MM.1S (cell line): ENCODE measurements at regions not wholly inside any gene's neighbourhood (a gene's known extent, or its start where the extent isn't known, plus 50 kb on each side); places are given as distances from the start of the nearest gene placed in this dataset.

Source experiments
- DNase-seq: peaks from one replicate; pipeline ENCODE4 v3.0.0-alpha.2; 2015
- H2AFZ ChIP-seq: fragments of 300-600 bp; sonication (generic); 2 replicates; pipeline ENCODE4 v1.6.0; 2016; ENCODE audit warnings: antibody characterized with exemption, low read length
- H3F3A ChIP-seq: fragments of 300-600 bp; sonication (generic); 2 replicates; pipeline ENCODE4 v1.6.1; 2016; ENCODE audit warnings: mild to moderate bottlenecking, antibody characterized with exemption, low read length, moderate library complexity, mixed read lengths; ENCODE audit not compliant: insufficient read depth
- H3K27ac ChIP-seq: fragments of 300-600 bp; sonication (generic); 2 replicates; pipeline ENCODE4 v1.5.1; 2016; ENCODE audit warnings: mild to moderate bottlenecking, low read length
- H3K27me3 ChIP-seq: fragments of 300-600 bp; sonication (generic); replicated peaks from 2 replicates; pipeline ENCODE4 v1.6.0; 2016; ENCODE audit warnings: low read length; ENCODE audit not compliant: insufficient read depth
- H3K36me3 ChIP-seq: fragments of 300-600 bp; sonication (generic); replicated peaks from 2 replicates; pipeline ENCODE4 v1.6.1; 2016; ENCODE audit warnings: mild to moderate bottlenecking, low read length, mixed read lengths; ENCODE audit not compliant: insufficient read depth
- H3K4me1 ChIP-seq: fragments of 300-600 bp; sonication (generic); 2 replicates; pipeline ENCODE4 v1.6.1; 2016; ENCODE audit warnings: low read length, mixed read lengths
- H3K4me2 ChIP-seq: fragments of 300-600 bp; sonication (generic); 2 replicates; pipeline ENCODE4 v1.6.0; 2016; ENCODE audit warnings: low read depth, low read length
- H3K4me3 ChIP-seq: fragments of 300-600 bp; sonication (generic); 2 replicates; pipeline ENCODE4 v1.5.1; 2016; ENCODE audit warnings: low read length, mixed read lengths
- H3K79me2 ChIP-seq: fragments of 300-600 bp; sonication (generic); 2 replicates; pipeline ENCODE4 v1.6.1; 2016; ENCODE audit warnings: mixed run types, low read length, mixed read lengths
- H3K9ac ChIP-seq: fragments of 300-600 bp; sonication (generic); 2 replicates; pipeline ENCODE4 v1.6.1; 2016; ENCODE audit warnings: low read length, mixed read lengths
- H3K9me2 ChIP-seq: fragments of 300-600 bp; sonication (generic); replicated peaks from 2 replicates; pipeline ENCODE4 v1.6.1; 2016; ENCODE audit warnings: mild to moderate bottlenecking, low read length, mixed read lengths; ENCODE audit not compliant: insufficient read depth
- H3K9me3 ChIP-seq: fragments of 300-600 bp; sonication (generic); replicated peaks from 2 replicates; pipeline ENCODE4 v1.6.1; 2016; ENCODE audit warnings: mild to moderate bottlenecking, low read length, mixed read lengths; ENCODE audit not compliant: insufficient read depth
- H4K20me1 ChIP-seq: fragments of 300-600 bp; sonication (generic); 2 replicates; pipeline ENCODE4 v1.6.1; 2016; ENCODE audit warnings: mild to moderate bottlenecking, low read length, moderate library complexity, mixed read lengths; ENCODE audit not compliant: insufficient read depth
- CTCF ChIP-seq: fragments of 300-600 bp; sonication (generic); IDR thresholded peaks from 2 replicates; pipeline ENCODE4 v1.5.1; 2016; ENCODE audit warnings: antibody characterized with exemption, low read length, mixed read lengths
- EZH2 ChIP-seq: fragments of 300-600 bp; sonication (generic); optimal IDR thresholded peaks from 2 replicates; pipeline ENCODE3; 2017; ENCODE audit warnings: low read depth, mild to moderate bottlenecking, antibody characterized with exemption, low read length, mixed read lengths
- EZH2phosphoT487 ChIP-seq: fragments of 300-600 bp; sonication (generic); IDR thresholded peaks from 2 replicates; pipeline ENCODE4 v1.6.1; 2018; ENCODE audit warnings: antibody characterized with exemption, low read length

- H3K36me3 ChIP-seq = no peaks in the 10 kb centered on the region
- H3K9me2 ChIP-seq = no peaks in the 10 kb centered on the region
- no peak overlapping the region for H2AFZ ChIP-seq
- no peaks in the 10 kb centered on the region for H3K9me3 ChIP-seq
- DNase-seq = no peak
- no peaks in the 10 kb centered on the region for H3K4me1 ChIP-seq
- TF ChIP-seq EZH2 (no peak), EZH2phosphoT487 (no peak), CTCF (no peak)
- H4K20me1 ChIP-seq = no peaks in the 10 kb centered on the region
- no peak overlapping the region for H3K9ac ChIP-seq
- no peaks in the 10 kb centered on the region for H3F3A ChIP-seq
- no peaks in the 10 kb centered on the region for H3K27me3 ChIP-seq
- no peak overlapping the region for H3K4me2 ChIP-seq
- H3K79me2 ChIP-seq = no peaks in the 10 kb centered on the region
- no peak overlapping the region for H3K4me3 ChIP-seq
- H3K27ac ChIP-seq = no peak overlapping the region
Measured at GRCh38 chr2:119059940-119060339, 98.6 kb downstream of the C1QL2 start.

GRCh38 chr2:119059287-119059686 is 99.3 kb downstream of the C1QL2 start:
- H4K20me1 ChIP-seq = no peaks in the 10 kb centered on the region
- DNase-seq = no peak
- TF ChIP-seq EZH2phosphoT487 (no peak), CTCF (no peak), EZH2 (no peak)
- no peak overlapping the region for H3K27ac ChIP-seq
- no peaks in the 10 kb centered on the region for H3K9me3 ChIP-seq
- H3K4me2 ChIP-seq = no peak overlapping the region
- no peaks in the 10 kb centered on the region for H3K36me3 ChIP-seq
- H3K27me3 ChIP-seq = no peaks in the 10 kb centered on the region
- H3K4me1 ChIP-seq = no peaks in the 10 kb centered on the region
- H3K9ac ChIP-seq = no peak overlapping the region
- H3K9me2 ChIP-seq = no peaks in the 10 kb centered on the region
- H3K4me3 ChIP-seq = no peak overlapping the region
- H3F3A ChIP-seq = no peaks in the 10 kb centered on the region
- no peak overlapping the region for H2AFZ ChIP-seq
- H3K79me2 ChIP-seq = no peaks in the 10 kb centered on the region

DNA sequence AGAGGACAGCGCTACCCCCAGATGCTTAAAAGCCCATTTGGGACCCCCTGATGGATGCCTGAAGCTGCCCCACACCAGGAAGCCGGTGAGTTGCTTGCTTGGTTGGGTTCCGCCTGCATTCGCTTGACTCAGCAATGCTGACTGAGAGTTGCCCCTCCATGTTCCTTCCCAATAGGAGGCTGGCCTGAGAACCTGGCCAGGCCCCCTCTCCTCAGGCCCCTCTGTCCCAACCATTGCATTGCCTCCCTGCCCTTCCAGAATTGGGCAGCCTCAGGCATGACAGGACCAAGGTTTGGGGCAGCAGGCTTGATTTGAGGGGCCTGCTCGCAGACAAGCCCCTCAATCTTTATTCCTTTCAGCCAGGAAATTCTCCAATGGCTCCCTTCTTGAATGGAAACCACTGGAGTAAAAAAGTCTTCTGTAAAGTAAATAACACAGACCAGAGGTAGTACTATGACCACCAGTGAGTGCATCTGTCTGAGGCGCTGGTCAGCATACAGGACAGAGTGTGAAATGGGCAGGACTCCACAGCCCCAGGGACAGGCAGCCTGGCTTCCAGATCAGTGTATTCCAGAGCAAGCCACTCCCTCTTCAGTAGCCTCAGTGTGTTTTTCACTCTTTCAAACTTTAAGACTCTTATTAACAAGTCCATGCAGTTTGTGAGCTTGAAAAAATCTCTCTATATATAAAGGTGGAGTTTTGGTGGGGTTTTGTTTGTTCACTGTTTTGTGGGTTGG is 104.7 kb downstream of the C1QL2 start:
- Histone ChIP-seq H3F3A (no peaks in the 10 kb centered on the region), H3K79me2 (no peaks in the 10 kb centered on the region), H3K9ac (no peak overlapping the region), H3K9me3 (no peaks in the 10 kb centered on the region), H3K4me2 (no peak overlapping the region), H3K9me2 (no peaks in the 10 kb centered on the region), H3K27me3 (no peaks in the 10 kb centered on the region), H4K20me1 (no peaks in the 10 kb centered on the region), H3K27ac (no peak overlapping the region), H2AFZ (no peak overlapping the region), H3K4me3 (no peak overlapping the region), H3K4me1 (no peaks in the 10 kb centered on the region), H3K36me3 (no peaks in the 10 kb centered on the region)
- no peak for DNase-seq
- TF ChIP-seq EZH2 (no peak), CTCF (no peak), EZH2phosphoT487 (no peak)
